ENCODE measurements at regions not wholly inside any gene's neighbourhood (a gene's known extent, or its start where the extent isn't known, plus 50 kb on each side); places are given as distances from the start of the nearest gene placed in this dataset.

- TF ChIP-seq CTCF (conservative IDR thresholded peaks at IDR 0.05; ENCODE audit: low read depth, low read length) (no peak), EZH2 (IDR thresholded peaks at IDR 0.05; ENCODE audit: low read length, unreplicated experiment) (no peak), EZH2phosphoT487 (IDR thresholded peaks at IDR 0.05; ENCODE audit: borderline replicate concordance, low read length) (no peak)
- Histone ChIP-seq H4K20me1 (ENCODE audit: low read length) (no peaks in the 10 kb centered on the region), H3K4me1 (ENCODE audit: insufficient read depth, low read length) (no peaks in the 10 kb centered on the region), H3K9me2 (replicated peaks; ENCODE audit: low read length) (no peaks in the 10 kb centered on the region), H2AFZ (ENCODE audit: low read length) (no peak overlapping the region), H3K9me3 (ENCODE audit: low read length) (no peaks in the 10 kb centered on the region), H3K27me3 (ENCODE audit: low read length) (no peaks in the 10 kb centered on the region), H3K27ac (ENCODE audit: low read length) (no peak overlapping the region), H3K4me3 (ENCODE audit: low read length) (no peak overlapping the region), H3K9ac (ENCODE audit: low read length) (no peak overlapping the region), H3K79me2 (ENCODE audit: low read length) (no peaks in the 10 kb centered on the region), H3K36me3 (ENCODE audit: low read depth, low read length) (no peaks in the 10 kb centered on the region), H3K4me2 (ENCODE audit: low read length) (no peak overlapping the region), H3F3A (ENCODE audit: low read length, unreplicated experiment) (no peaks in the 10 kb centered on the region)
- CTCF ChIA-PET, result no interaction called here
- intact Hi-C loops (cut with micrococcal nuclease), result no loop called here
- ATAC-seq, result no peak
- no peak for DNase-seq
- POLR2A ChIA-PET (ENCODE audit: unreplicated experiment), result no interaction called here
- BruUV-seq (replicated peaks), result no TSS peak
Measured at GRCh38 chr15:91703274-91703673, 150.2 kb upstream of the SLCO3A1 start.

- no TSS peak for BruUV-seq (replicated peaks)
- no peak overlapping the region for H3K9ac ChIP-seq (ENCODE audit: low read length)
- TF ChIP-seq EZH2 (IDR thresholded peaks at IDR 0.05; ENCODE audit: low read length, unreplicated experiment) (no peak), EZH2phosphoT487 (IDR thresholded peaks at IDR 0.05; ENCODE audit: borderline replicate concordance, low read length) (no peak), CTCF (conservative IDR thresholded peaks at IDR 0.05; ENCODE audit: low read depth, low read length) (no peak)
Measured at GRCh38 chr15:91704343-91704742, 149.2 kb upstream of the SLCO3A1 start.

GRCh38 chr15:91706322-91707032 lies 147.0 kb upstream of the SLCO3A1 start:
- Histone ChIP-seq H3K4me1 (ENCODE audit: insufficient read depth, low read length) (peaks cover 7% of the 10 kb centered on the region; the same call in 1 of the 2 replicates), H3K27me3 (ENCODE audit: low read length) (peaks cover 6% of the 10 kb centered on the region; the same call in 1 of the 2 replicates), H3K9ac (ENCODE audit: low read length) (no peak overlapping the region), H2AFZ (ENCODE audit: low read length) (no peak overlapping the region), H3K27ac (ENCODE audit: low read length) (no peak overlapping the region), H3K4me3 (ENCODE audit: low read length) (no peak overlapping the region), H3K4me2 (ENCODE audit: low read length) (0 out of 2 replicates have a peak overlapping the region, but pooled peaks have one; percentile 15), H3F3A (ENCODE audit: low read length, unreplicated experiment) (no peaks in the 10 kb centered on the region), H3K79me2 (ENCODE audit: low read length) (no peaks in the 10 kb centered on the region), H3K36me3 (ENCODE audit: low read depth, low read length) (no peaks in the 10 kb centered on the region), H4K20me1 (ENCODE audit: low read length) (no peaks in the 10 kb centered on the region), H3K9me2 (replicated peaks; ENCODE audit: low read length) (no peaks in the 10 kb centered on the region), H3K9me3 (ENCODE audit: low read length) (no peaks in the 10 kb centered on the region)
- peak; percentile 73 for DNase-seq
- intact Hi-C loops (cut with micrococcal nuclease), result no loop called here
- POLR2A ChIA-PET (ENCODE audit: unreplicated experiment), result no interaction called here
- TF ChIP-seq EZH2phosphoT487 (IDR thresholded peaks at IDR 0.05; ENCODE audit: borderline replicate concordance, low read length) (no peak), CTCF (conservative IDR thresholded peaks at IDR 0.05; ENCODE audit: low read depth, low read length) (peak; percentile 76)
- no peak for ATAC-seq
- CTCF ChIA-PET, result no interaction called here
- BruUV-seq (replicated peaks), result no TSS peak

More at GRCh38 chr15:91704343-91704742, 149.2 kb upstream of the SLCO3A1 start:
- Histone ChIP-seq H3F3A (ENCODE audit: low read length, unreplicated experiment) (no peaks in the 10 kb centered on the region), H3K27ac (ENCODE audit: low read length) (no peak overlapping the region), H3K36me3 (ENCODE audit: low read depth, low read length) (no peaks in the 10 kb centered on the region), H2AFZ (ENCODE audit: low read length) (no peak overlapping the region), H3K4me1 (ENCODE audit: insufficient read depth, low read length) (no peaks in the 10 kb centered on the region), H3K27me3 (ENCODE audit: low read length) (no peaks in the 10 kb centered on the region), H3K9me3 (ENCODE audit: low read length) (no peaks in the 10 kb centered on the region), H3K9me2 (replicated peaks; ENCODE audit: low read length) (no peaks in the 10 kb centered on the region), H3K4me3 (ENCODE audit: low read length) (no peak overlapping the region), H3K4me2 (ENCODE audit: low read length) (no peak overlapping the region), H4K20me1 (ENCODE audit: low read length) (no peaks in the 10 kb centered on the region), H3K79me2 (ENCODE audit: low read length) (no peaks in the 10 kb centered on the region)
- ATAC-seq (no peak), DNase-seq (peak; percentile 3)
- CTCF ChIA-PET, result no interaction called here
- POLR2A ChIA-PET (ENCODE audit: unreplicated experiment), result no interaction called here
- intact Hi-C loops (cut with micrococcal nuclease), result no loop called here
